Memory B cell (primary cell): ENCODE measurements at regions not wholly inside any gene's neighbourhood (a gene's known extent, or its start where the extent isn't known, plus 50 kb on each side); places are given as distances from the start of the nearest gene placed in this dataset.

Experiments used
- ATAC-seq: fragments of 150-1000 bp; cut with Tn5 transposase; 2 replicates; pipeline ENCODE4 v1.10.0; 2021; ENCODE audit warnings: low read depth, mild to moderate bottlenecking, moderate library complexity
- DNase-seq, 2 donors: peaks; one replicate each; pipeline ENCODE4 v3.0.0; 2022; ENCODE audit warnings: low spot score in 2 of 2
- H3K27ac Mint-ChIP-seq: one replicate; pipeline ENCODE4 v1.8.0; 2022; ENCODE audit warnings: mild to moderate bottlenecking, moderate library complexity, mixed read lengths
- H3K27me3 Mint-ChIP-seq: one replicate; pipeline ENCODE4 v1.8.0; 2022; ENCODE audit warnings: mixed read lengths
- H3K36me3 Mint-ChIP-seq: one replicate; pipeline ENCODE4 v1.8.0; 2022; ENCODE audit warnings: mild to moderate bottlenecking, mixed read lengths
- H3K4me1 Mint-ChIP-seq: one replicate; pipeline ENCODE4 v1.8.0; 2022; ENCODE audit warnings: mixed read lengths
- H3K4me3 Mint-ChIP-seq: one replicate; pipeline ENCODE4 v1.8.0; 2022; ENCODE audit warnings: mild to moderate bottlenecking, moderate library complexity, mixed read lengths
- H3K9me3 Mint-ChIP-seq: one replicate; pipeline ENCODE4 v1.8.0; 2022; ENCODE audit warnings: mixed read lengths

GRCh38 chr9:89969881-89970639, 365.2 kb downstream of the GADD45G start:
- Mint-ChIP-seq H3K27me3 (peaks cover 5% of the 10 kb centered on the region), H3K9me3 (no peaks in the 10 kb centered on the region), H3K4me1 (peaks cover 5% of the 10 kb centered on the region), H3K4me3 (no peak overlapping the region), H3K27ac (no peak overlapping the region), H3K36me3 (no peaks in the 10 kb centered on the region)
- no peak for ATAC-seq
- DNase-seq = no peak

GRCh38 chr9:89970701-89971100, 365.9 kb downstream of the GADD45G start:
- Mint-ChIP-seq H3K4me3 (no peak overlapping the region), H3K9me3 (no peaks in the 10 kb centered on the region), H3K27me3 (peaks cover 5% of the 10 kb centered on the region), H3K27ac (no peak overlapping the region), H3K36me3 (no peaks in the 10 kb centered on the region), H3K4me1 (peaks cover 5% of the 10 kb centered on the region)
- ATAC-seq = no peak
- DNase-seq = no peak

- no peak overlapping the region for H3K27ac Mint-ChIP-seq
- no peak for ATAC-seq
- H3K4me3 Mint-ChIP-seq = no peak overlapping the region
- no peaks in the 10 kb centered on the region for H3K36me3 Mint-ChIP-seq
- H3K27me3 Mint-ChIP-seq = peaks cover 5% of the 10 kb centered on the region
- peaks cover 5% of the 10 kb centered on the region for H3K4me1 Mint-ChIP-seq
- DNase-seq = no peak
- H3K9me3 Mint-ChIP-seq = no peaks in the 10 kb centered on the region
Measured at GRCh38 chr9:89972535-89972934, 367.7 kb downstream of the GADD45G start.

GRCh38 chr9:89974582-89974981, 369.8 kb downstream of the GADD45G start:
- peaks cover 2% of the 10 kb centered on the region for H3K27me3 Mint-ChIP-seq
- H3K4me3 Mint-ChIP-seq = no peak overlapping the region
- no peak for DNase-seq
- no peaks in the 10 kb centered on the region for H3K36me3 Mint-ChIP-seq
- ATAC-seq = no peak
- H3K27ac Mint-ChIP-seq = no peak overlapping the region
- no peaks in the 10 kb centered on the region for H3K9me3 Mint-ChIP-seq
- H3K4me1 Mint-ChIP-seq = peaks cover 9% of the 10 kb centered on the region

DNA sequence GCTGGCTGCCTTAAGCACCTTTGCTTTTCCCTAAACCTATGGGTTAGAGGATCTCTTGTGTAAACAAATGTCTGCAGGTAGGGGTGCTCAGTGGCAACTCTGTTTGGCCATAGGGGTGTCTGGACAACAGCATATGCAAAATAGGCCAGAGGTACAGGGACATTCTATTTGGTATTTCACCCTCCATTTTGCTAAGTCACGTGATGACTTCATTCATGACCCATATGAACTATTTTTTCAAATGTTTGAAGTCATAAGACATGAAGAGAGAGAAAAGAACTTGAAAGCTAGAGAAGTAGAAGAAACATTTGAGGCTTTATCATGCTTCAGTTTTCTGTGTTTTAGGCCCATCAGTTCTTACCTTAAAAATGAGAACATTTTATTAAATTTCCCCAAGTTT, 370.2 kb downstream of the GADD45G start:
- peaks cover 9% of the 10 kb centered on the region for H3K4me1 Mint-ChIP-seq
- no peak overlapping the region for H3K27ac Mint-ChIP-seq
- no peak overlapping the region for H3K4me3 Mint-ChIP-seq
- H3K9me3 Mint-ChIP-seq = no peaks in the 10 kb centered on the region
- ATAC-seq = no peak
- H3K36me3 Mint-ChIP-seq = no peaks in the 10 kb centered on the region
- peaks cover 2% of the 10 kb centered on the region for H3K27me3 Mint-ChIP-seq
- no peak for DNase-seq

DNA sequence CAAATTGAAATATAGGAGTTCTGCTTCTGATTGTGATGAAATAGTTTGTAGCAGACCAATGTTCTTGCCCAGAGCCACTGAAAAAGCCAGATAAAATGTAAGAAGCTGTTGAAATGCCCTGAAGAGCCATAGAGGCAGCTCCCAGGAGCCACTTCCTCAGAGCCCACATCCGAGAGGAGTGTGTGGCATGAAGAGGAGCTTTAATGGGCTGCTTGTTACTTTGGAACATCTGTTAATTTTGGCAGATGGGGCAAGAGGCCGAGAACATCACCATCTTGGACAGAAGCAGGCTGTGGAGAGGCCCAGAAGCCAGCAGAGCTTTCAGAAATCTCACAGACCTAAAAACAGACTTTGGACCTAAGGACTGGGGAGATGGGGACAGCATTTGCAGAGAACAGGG, 370.8 kb downstream of the GADD45G start:
- Mint-ChIP-seq H3K27ac (no peak overlapping the region), H3K9me3 (no peaks in the 10 kb centered on the region), H3K4me1 (peaks cover 9% of the 10 kb centered on the region), H3K36me3 (no peaks in the 10 kb centered on the region), H3K27me3 (peaks cover 2% of the 10 kb centered on the region), H3K4me3 (no peak overlapping the region)
- DNase-seq = no peak
- ATAC-seq = no peak

GRCh38 chr9:89978185-89978584, 373.4 kb downstream of the GADD45G start:
- ATAC-seq (no peak), DNase-seq (no peak)
- Mint-ChIP-seq H3K4me3 (no peak overlapping the region), H3K4me1 (peaks cover 9% of the 10 kb centered on the region), H3K9me3 (no peaks in the 10 kb centered on the region), H3K27me3 (peaks cover 9% of the 10 kb centered on the region), H3K36me3 (no peaks in the 10 kb centered on the region), H3K27ac (no peak overlapping the region)

GRCh38 chr9:89980600-89980999, 375.8 kb downstream of the GADD45G start:
- Mint-ChIP-seq H3K27ac (no peak overlapping the region), H3K4me3 (no peak overlapping the region), H3K4me1 (peaks cover 3% of the 10 kb centered on the region), H3K9me3 (no peaks in the 10 kb centered on the region), H3K27me3 (peaks cover 11% of the 10 kb centered on the region), H3K36me3 (no peaks in the 10 kb centered on the region)
- ATAC-seq (no peak), DNase-seq (no peak)

DNA sequence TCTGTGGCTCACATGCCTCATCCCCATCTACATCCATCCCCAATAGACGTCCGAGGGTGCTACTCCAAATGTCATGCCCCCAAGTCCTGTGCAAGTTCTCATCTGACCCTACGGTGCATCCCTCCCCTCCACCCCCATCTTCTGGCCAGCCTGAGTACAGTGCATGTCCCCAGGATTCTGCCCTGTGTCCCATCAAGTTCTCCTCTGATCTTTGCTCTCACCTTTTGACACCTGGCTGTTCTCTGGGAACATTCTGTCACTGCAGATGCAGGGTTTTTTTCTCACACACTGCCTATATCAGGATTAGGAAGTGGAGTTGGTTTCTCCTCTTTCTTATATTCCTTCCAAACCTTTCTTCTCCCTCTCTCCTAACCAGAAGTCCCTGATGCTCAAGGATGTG, 377.2 kb downstream of the GADD45G start:
- no peaks in the 10 kb centered on the region for H3K36me3 Mint-ChIP-seq
- H3K9me3 Mint-ChIP-seq = no peaks in the 10 kb centered on the region
- no peak for ATAC-seq
- H3K27me3 Mint-ChIP-seq = peaks cover 13% of the 10 kb centered on the region
- no peak for DNase-seq
- H3K27ac Mint-ChIP-seq = no peak overlapping the region
- peaks cover 5% of the 10 kb centered on the region for H3K4me1 Mint-ChIP-seq
- no peak overlapping the region for H3K4me3 Mint-ChIP-seq

DNA sequence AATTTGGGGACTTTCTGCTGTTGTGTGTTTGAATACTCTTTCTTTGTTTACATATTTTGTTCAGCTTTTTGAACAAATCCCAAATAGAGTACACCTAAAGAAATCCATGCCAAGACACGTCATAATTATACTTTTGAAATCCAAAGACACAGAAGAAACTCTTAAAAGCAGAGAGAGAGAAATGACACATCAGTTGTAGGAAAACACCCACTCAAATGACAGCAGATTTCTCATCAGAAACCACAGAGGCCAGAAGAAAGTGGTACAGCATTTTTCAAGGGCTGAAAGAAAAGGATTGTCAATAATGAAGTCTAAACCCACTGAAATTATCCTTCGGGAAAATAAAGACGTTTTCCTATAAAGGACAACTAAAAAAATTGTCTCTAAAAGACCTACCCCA, 378.6 kb downstream of the GADD45G start:
- DNase-seq (no peak), ATAC-seq (no peak)
- Mint-ChIP-seq H3K4me1 (peaks cover 3% of the 10 kb centered on the region), H3K4me3 (no peak overlapping the region), H3K36me3 (no peaks in the 10 kb centered on the region), H3K9me3 (no peaks in the 10 kb centered on the region), H3K27me3 (peaks cover 13% of the 10 kb centered on the region), H3K27ac (no peak overlapping the region)

- Mint-ChIP-seq H3K27ac (no peak overlapping the region), H3K9me3 (no peaks in the 10 kb centered on the region), H3K4me1 (peaks cover 2% of the 10 kb centered on the region), H3K36me3 (no peaks in the 10 kb centered on the region), H3K27me3 (peaks cover 13% of the 10 kb centered on the region), H3K4me3 (no peak overlapping the region)
- ATAC-seq = no peak
- DNase-seq = no peak
Measured at GRCh38 chr9:89984214-89984613, 379.4 kb downstream of the GADD45G start.

DNA sequence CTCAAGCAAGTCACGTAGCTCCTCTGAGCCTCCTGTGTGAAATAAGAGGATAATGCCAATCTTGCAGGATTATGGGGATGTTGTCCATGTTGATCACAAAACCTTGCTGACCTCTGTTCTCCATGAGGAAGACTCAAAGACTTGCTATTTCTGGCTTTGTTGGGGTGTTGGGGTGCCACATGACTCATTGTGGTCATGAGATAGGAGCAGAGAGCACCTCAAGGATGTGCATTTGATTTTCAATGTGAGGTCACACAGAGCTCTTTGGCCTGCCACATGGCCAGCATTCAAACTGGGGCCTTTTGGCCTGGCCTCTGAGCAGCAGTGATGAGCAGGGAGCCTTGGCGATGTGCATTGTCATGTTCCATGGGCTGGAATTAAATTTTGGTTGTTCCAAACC, 380.3 kb downstream of the GADD45G start:
- peaks cover 10% of the 10 kb centered on the region for H3K27me3 Mint-ChIP-seq

DNA sequence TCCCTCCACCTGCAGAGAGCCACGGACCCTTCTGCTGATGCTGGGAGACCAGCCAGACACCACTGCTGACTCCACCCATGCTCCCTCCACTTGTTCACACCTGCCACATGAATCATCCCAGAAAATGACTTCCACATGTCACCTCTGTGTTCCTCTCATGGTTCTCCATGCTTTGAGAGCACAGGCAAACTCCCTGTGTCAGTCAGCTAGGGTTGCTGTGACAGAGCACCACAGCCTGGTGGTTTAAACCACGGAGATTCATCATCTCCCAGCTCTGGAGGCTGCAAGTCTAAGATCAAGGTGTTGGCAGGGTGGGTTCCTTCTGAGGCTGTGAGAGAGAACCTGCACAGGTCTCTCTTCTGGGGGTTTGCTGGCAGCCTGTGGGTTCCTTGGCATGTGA, 381.4 kb downstream of the GADD45G start:
- ATAC-seq (no peak), DNase-seq (no peak)
- no peaks in the 10 kb centered on the region for H3K9me3 Mint-ChIP-seq
- peaks cover 2% of the 10 kb centered on the region for H3K4me1 Mint-ChIP-seq
- H3K27ac Mint-ChIP-seq = no peak overlapping the region
- H3K36me3 Mint-ChIP-seq = no peaks in the 10 kb centered on the region
- peaks cover 10% of the 10 kb centered on the region for H3K27me3 Mint-ChIP-seq
- no peak overlapping the region for H3K4me3 Mint-ChIP-seq

More for the DNA sequence above, 380.3 kb downstream of the GADD45G start:
- Mint-ChIP-seq H3K4me1 (peaks cover 2% of the 10 kb centered on the region), H3K9me3 (no peaks in the 10 kb centered on the region), H3K4me3 (no peak overlapping the region), H3K27ac (no peak overlapping the region), H3K36me3 (no peaks in the 10 kb centered on the region)
- ATAC-seq (no peak), DNase-seq (no peak)

DNA sequence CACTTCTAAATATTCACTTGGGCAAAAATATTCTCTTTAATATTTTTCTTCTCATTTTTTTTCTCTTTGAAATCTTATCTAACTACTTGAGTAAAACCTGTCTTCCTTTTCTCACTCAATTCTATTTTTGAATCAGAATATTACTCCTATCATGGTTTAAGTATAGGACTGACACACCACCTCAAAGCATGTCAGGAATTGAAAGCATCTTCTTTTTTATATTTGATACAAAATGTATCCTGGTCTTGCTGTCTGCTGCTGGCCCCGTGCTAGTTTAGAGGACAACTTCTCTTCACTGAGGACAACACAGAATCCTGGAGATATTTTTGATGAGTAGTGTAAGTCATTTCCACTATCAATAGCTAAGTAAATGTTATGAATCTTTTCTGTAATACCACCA, 383.6 kb downstream of the GADD45G start:
- Mint-ChIP-seq H3K27ac (no peak overlapping the region), H3K36me3 (no peaks in the 10 kb centered on the region), H3K4me3 (no peak overlapping the region), H3K4me1 (peaks cover 2% of the 10 kb centered on the region), H3K9me3 (no peaks in the 10 kb centered on the region), H3K27me3 (peaks cover 3% of the 10 kb centered on the region)
- DNase-seq (no peak), ATAC-seq (no peak)

DNA sequence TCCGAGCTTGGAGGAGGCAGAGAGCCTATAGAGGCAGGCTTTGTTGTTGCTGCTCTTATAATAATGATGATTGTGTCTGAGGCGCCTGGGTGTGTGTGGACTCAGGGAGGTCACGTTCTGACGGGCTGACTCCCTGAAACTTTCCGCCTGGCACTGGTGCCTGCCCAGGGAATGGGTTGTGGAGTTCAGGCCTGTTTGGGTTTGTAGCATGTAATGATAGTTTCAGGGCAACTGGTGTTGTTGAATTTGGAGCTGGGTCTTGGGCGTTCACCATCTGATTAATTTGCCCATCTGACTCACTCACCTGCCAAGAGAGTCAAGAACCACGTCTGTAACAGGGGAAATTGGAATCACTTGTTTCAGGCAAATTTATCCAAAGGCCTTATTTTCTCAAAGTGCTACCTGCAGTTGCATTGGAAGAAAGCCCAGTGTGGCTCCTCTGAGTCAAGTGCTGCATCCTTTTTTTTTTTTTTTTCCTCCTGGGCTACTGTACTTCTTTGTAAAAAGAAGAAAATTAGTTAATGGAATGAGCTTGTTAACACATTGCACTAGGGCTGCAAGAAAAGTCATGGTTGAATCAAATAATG, 386.5 kb downstream of the GADD45G start:
- H3K4me1 Mint-ChIP-seq = peaks cover 2% of the 10 kb centered on the region
- ATAC-seq (no peak), DNase-seq (no peak)
- no peak overlapping the region for H3K27ac Mint-ChIP-seq
- peaks cover 2% of the 10 kb centered on the region for H3K27me3 Mint-ChIP-seq
- H3K36me3 Mint-ChIP-seq = no peaks in the 10 kb centered on the region
- no peak overlapping the region for H3K4me3 Mint-ChIP-seq
- H3K9me3 Mint-ChIP-seq = no peaks in the 10 kb centered on the region
